Stimulated activated CD8-positive, alpha-beta memory T cell treated with anti-CD3 and anti-CD28 coated beads, Interleukin-4, amount 100 ng/mL, for 48 hours (primary cell): ENCODE measurements at regions not wholly inside any gene's neighbourhood (a gene's known extent, or its start where the extent isn't known, plus 50 kb on each side); places are given as distances from the start of the nearest gene placed in this dataset.

Experiments used
- DNase-seq: peaks from one replicate; pipeline ENCODE4 v3.0.0-alpha.2; 2020

- DNase-seq, result no peak
Observed at GRCh38 chr15:25947323-25948314, 84.5 kb upstream of the ATP10A start.

- DNase-seq, result no peak
Observed at GRCh38 chr15:25946241-25946805, 83.2 kb upstream of the ATP10A start.

DNA sequence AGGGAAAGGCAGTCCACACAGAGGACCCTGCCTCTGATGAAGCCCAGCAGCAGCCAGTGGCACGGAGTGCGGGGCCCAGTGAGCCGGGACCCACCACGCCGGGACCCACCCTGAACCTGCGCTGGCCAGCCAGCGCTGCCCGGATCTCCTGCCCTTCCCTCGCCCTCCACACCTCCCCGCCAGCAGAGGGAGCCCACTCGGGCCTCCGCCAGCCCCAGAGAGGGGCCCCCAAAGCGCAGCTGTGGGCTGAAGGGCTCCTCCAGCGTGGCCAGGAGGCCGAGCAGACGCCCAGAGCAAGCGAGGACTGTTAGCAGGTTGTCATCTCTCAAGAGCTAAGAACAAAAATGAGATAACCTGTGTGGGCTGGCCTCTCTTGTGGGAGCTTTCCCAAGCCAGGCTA lies 81.3 kb upstream of the ATP10A start:
- DNase-seq, result no peak

DNA sequence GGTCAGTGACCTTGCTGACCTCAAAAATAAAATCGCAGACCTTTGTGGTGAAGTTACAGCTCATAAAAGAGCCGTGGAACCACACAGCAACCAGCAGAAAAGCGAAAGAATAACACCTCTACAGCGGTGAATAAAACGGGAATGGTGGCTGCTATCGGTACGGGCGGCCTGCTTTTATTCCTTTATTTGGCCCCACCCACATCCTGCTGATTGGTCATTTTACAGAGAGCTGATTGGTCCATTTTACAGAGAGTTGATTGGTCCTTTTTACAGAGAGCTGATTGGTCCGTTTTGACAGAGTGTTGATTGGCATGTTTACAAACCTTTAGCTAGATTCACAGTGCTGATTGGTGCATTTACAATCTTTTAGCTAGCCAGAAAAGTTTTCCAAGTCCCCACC lies 80.7 kb upstream of the ATP10A start:
- no peak for DNase-seq

GRCh38 chr15:25939122-25939521 lies 76.0 kb upstream of the ATP10A start:
- DNase-seq, result no peak

DNA sequence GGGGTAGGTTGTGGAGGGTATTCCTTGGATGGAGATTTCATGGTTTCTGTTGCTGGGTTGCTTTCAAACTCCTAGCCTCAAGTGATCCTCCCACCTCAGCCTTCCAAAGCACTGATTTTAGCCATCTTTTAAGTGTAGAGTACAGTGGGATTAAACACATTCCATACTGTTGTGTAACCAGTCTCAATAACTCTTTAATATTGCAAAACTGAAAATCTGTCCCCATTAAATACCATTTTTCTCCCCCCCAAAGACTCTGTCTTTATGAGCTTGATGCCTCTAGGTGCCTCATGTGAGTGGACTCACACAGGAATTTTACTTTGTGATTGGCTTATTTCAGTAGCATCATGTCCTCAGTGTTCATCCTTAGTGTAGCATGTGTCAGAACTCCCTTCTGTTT lies 74.7 kb upstream of the ATP10A start:
- no peak for DNase-seq

GRCh38 chr15:25936004-25936403 lies 72.9 kb upstream of the ATP10A start:
- no peak for DNase-seq

- peak; percentile 67 for DNase-seq
Observed at GRCh38 chr15:25933456-25934158, 70.5 kb upstream of the ATP10A start.

DNA sequence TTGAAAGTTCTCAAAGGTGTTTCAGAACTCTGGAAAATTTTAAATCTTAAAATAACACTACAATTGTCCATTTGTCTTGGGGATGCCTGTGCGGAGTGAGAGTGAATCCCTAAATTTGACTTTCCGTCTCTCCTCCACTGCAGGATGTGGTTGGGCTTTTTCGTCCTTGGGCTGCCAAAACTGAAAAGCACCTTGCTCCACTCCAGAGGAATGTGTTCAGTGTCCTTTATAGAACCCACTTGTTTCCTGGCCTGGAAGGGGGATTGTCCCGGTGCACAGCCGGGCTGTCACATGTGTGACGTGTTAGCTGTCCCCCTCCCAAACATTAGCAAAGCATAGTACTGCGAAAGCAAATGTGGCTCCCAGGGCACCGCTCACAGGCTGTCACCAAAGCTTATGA lies 69.6 kb upstream of the ATP10A start:
- DNase-seq, result no peak

- no peak for DNase-seq
Observed at GRCh38 chr15:25931851-25932250, 68.7 kb upstream of the ATP10A start.

DNA sequence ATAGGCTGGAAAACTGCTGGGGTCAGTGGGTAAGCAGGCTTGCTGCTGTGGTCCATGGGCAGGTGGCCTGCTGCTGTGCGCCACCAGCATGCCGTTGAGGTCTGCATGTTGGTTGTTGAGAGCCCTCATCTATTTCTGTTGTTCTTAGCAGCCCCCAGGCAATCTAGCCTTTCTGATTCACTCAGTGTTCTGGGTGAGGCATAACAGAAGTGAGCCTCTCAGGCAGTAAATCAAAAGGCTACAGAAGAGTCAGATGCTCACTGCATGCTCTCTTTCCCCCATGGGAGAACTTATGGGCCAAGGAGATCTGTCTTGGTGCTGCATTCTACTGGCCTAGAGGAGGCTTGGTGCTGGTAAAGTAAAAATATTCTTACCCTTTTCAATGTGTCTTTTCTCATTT lies 67.8 kb upstream of the ATP10A start:
- no peak for DNase-seq
